Activated CD8-positive, alpha-beta memory T cell treated with anti-CD3 and anti-CD28 coated beads, Interleukin-2, amount 50 U/mL, for 24 hours (primary cell): ENCODE measurements at regions not wholly inside any gene's neighbourhood (a gene's known extent, or its start where the extent isn't known, plus 50 kb on each side); places are given as distances from the start of the nearest gene placed in this dataset.

Source experiments
- DNase-seq: peaks from one replicate; pipeline ENCODE4 v3.0.0-alpha.2; 2020; ENCODE audit errors: extremely low read depth

GRCh38 chr9:107163370-107163769 lies 119.7 kb upstream of the RAD23B start:
- no peak for DNase-seq

- DNase-seq = no peak
Observed at GRCh38 chr9:107169796-107170195, 113.3 kb upstream of the RAD23B start.

GRCh38 chr9:107170801-107171200 lies 112.3 kb upstream of the RAD23B start:
- no peak for DNase-seq

- DNase-seq = no peak
Observed at GRCh38 chr9:107172160-107172978, 110.7 kb upstream of the RAD23B start.

GRCh38 chr9:107172979-107173347 lies 110.1 kb upstream of the RAD23B start:
- no peak for DNase-seq

- no peak for DNase-seq
Observed at GRCh38 chr9:107173422-107174180, 109.5 kb upstream of the RAD23B start.

- no peak for DNase-seq
Observed at GRCh38 chr9:107174441-107174840, 108.6 kb upstream of the RAD23B start.

- no peak for DNase-seq
Observed at GRCh38 chr9:107175041-107175440, 108.0 kb upstream of the RAD23B start.

- DNase-seq = no peak
Observed at GRCh38 chr9:107175816-107176435, 107.2 kb upstream of the RAD23B start.

- no peak for DNase-seq
Observed at GRCh38 chr9:107176436-107177151, 106.5 kb upstream of the RAD23B start.

GRCh38 chr9:107177243-107177839 lies 105.7 kb upstream of the RAD23B start:
- DNase-seq = no peak

GRCh38 chr9:107177857-107178256 lies 105.2 kb upstream of the RAD23B start:
- DNase-seq = no peak

GRCh38 chr9:107178293-107178692 lies 104.8 kb upstream of the RAD23B start:
- DNase-seq = no peak

- DNase-seq = no peak
Observed at GRCh38 chr9:107180206-107180605, 102.9 kb upstream of the RAD23B start.

GRCh38 chr9:107183176-107183575 lies 99.9 kb upstream of the RAD23B start:
- no peak for DNase-seq

GRCh38 chr9:107188376-107188775 lies 94.7 kb upstream of the RAD23B start:
- no peak for DNase-seq

GRCh38 chr9:107190061-107190935 lies 92.8 kb upstream of the RAD23B start:
- DNase-seq = no peak

GRCh38 chr9:107190936-107191290 lies 92.2 kb upstream of the RAD23B start:
- no peak for DNase-seq

GRCh38 chr9:107193251-107193650 lies 89.8 kb upstream of the RAD23B start:
- no peak for DNase-seq

GRCh38 chr9:107198718-107199117 lies 84.4 kb upstream of the RAD23B start:
- DNase-seq = no peak

GRCh38 chr9:107208121-107208520 lies 75.0 kb upstream of the RAD23B start:
- no peak for DNase-seq
